GM21390 (cell line): ENCODE measurements at regions not wholly inside any gene's neighbourhood (a gene's known extent, or its start where the extent isn't known, plus 50 kb on each side); places are given as distances from the start of the nearest gene placed in this dataset.

ENCODE experiments used
- ATAC-seq: cut with Tn5 transposase; IDR thresholded peaks from one replicate; pipeline ENCODE4 v1.9.1; 2021; ENCODE audit not compliant: unreplicated experiment

DNA sequence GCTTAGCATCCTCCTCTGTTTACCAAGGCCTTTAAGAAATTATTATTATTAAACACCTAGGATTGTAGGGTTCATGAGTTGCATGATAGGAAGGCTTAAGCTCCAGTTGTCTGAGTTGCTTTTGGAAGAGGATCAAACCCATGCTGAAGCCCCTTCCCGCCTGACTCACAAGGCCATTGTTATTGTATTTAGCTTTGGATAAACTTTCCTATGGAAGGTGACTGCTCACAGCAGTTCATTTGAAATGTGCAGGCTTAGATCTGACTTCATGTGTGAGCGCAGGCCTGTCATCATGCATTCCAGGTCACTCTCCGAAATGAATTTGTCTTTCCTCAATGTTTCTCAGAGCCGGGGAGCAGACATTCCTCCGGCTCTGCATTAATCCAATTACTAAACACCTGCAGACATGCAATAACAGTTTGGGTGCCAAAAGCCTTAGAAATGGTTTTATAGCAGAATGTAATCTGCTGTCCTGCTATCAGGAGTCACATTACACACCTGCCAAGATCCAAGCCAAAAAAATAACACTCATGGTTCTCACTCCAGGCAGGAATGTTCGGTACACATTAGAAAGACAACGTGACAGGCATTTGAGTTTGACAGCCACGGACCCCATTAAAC lies 119.9 kb downstream of the OSR1 start:
- no peak for ATAC-seq

DNA sequence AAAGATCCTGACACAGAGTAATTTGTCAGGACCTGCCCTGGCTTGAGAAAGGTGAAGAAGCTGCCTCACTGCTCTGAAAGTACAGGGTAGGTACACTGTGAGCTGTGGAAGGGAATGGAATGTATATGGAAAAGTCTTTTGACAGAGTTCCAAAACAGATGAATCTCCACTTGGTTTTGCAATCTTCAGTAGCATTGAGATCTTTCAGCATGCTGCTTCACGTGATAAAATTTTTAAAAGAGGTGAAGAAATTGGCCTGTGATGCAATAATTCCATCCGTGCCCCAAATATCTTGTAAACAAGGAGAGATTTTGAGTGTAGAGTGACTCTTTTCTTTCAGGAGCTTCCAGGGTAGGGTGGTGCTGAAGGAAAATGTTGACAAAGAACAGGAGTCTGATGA lies 123.1 kb downstream of the OSR1 start:
- no peak for ATAC-seq

DNA sequence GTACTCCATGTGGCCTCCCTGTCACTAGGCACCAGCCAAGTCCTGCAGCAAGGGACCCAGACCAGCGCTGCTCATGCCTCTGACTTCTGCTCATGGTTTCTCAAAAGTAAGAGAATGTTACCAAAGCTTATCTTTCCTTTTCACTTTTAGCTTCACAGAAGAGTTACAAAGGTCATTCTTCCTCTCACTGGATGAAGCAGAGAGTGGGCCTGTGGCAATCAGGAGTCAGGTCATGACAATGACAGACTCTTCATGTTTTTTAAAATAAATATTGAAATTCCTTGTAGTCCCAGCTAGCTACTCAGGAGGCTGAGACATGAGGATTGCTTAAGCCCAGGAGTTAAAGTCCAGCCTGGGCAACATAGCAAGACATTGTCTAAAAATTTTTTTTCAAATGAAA lies 126.1 kb downstream of the OSR1 start:
- ATAC-seq = no peak

DNA sequence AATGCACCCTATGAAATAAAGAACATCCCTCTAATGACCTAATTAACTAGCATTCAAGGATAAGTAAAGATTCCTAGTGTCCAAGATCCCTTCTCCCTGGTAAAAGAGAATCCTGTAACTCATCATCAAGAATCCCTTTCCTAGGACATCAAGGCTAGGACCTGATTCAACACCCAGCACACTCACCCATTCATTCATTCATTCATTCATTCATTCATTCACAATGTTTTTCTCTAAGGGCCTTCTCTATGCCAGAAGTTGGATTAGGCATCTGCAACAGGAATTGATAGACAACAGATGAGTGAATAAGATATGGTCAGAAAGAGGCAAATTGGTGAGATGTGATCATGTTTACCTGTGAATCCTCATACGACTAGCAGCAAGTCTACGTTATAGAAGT lies 126.8 kb downstream of the OSR1 start:
- ATAC-seq = no peak

DNA sequence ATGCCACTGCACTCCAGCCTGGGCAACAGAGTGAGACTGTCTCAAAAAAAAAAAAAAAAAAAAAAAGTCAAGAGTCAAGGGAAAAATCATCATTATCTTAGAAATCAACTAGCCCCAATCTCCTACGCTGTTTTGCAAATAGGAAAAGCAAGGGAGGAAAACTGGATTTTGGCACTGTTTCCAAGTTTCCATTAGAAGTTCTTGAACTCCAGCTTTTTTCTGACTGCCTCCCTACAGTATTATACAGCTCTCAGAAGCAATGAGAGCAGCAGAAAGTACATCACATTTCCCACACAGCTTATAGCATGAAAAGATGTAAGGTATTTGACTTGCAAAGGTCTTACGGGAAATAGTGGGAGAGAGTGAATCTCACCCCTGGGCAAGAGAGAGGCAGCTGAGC lies 127.8 kb downstream of the OSR1 start:
- ATAC-seq = no peak

DNA sequence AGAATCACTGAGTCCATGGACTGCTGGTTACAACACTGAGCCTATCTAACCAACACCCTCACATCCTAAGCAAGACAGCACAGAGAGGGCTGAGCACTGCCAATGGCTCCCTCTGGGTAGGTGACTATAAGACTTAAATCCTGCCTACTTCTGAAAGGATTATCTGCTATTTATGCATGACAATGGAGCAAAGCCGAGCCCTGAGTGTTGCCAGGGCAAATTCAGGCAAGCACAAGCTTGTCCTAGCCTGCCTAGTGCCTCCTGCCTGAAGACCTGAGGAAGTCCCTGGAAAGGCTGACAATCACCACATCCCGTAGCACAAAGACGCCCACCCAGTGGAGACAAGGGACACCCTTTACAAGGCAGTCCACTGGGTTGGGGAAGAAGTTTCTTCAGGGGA lies 129.7 kb downstream of the OSR1 start:
- ATAC-seq = no peak

DNA sequence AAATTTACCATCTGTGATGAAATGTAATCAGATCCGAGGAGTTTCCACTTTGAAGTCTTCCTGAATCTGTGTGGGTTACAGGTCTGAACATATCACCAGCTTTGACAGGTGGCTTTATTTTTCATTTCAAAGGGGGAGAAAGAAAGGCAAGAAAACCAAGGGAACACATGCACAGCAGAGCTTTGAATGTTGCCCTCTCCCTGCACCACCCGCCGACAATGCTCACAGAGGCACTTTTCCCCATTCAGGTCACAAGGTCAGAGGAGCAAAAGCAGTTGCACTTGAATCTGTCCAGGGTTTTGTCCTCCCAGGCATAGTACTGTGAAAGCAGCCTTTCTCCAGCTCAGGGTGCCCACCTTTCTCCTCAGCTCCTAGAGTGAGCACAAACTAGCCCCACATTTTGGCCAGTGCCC lies 130.2 kb downstream of the OSR1 start:
- ATAC-seq = no peak

DNA sequence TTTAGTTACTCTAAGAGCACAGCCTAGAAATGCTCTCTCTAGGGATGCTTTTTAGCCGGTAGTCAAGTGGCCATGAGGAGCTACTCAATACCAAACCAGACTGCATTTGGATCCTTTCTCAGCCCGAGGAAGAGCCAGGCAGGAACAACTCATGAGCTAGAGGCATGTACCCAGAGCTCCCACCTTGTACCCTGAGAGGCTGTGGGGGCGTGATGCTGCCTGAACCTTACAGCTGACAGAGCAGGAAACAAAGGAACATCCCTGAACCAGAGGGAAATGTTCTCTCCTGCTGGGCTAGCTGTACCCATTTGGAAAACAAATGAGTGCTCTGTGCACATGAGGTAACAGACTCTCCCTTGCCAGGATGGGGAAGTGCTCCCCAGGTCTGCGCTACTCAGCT lies 131.6 kb downstream of the OSR1 start:
- no peak for ATAC-seq

DNA sequence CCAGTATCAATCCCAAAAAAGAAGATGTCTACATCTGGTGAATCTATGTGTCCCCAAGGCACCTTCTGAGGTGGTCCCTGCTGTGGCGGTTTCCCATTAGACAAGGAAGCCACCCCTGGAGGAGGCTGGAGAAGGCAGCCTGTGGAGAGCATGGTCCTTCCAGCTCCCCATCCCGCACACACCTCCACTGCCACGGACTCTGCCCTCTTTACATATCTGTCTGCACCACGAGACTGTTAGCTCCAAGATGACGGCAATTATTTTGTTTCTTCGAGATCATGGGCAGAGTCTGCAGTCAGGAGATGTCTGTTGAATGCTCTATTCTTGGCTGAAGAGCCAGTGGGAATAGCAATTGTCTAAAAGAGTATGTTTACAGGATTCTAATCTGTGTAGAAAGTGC lies 132.0 kb downstream of the OSR1 start:
- no peak for ATAC-seq

DNA sequence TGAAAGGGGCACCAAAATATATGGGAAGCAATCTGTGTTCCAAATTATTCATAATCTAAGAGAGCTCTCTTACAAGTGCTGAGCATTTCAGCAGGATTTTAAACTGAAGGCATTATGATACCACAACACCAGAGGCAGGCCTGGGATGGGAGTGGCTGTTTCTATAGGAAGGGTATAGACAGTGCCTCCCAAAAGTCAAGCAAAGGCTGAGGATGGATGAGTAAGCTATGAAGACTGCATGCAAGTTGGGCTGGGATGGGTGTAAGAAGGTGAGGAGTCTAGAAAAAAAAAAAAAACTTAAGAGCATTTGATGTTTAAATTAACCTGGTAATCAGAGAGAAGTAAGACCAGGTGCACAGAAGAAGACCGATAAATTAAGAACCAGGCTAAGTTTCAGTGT lies 132.5 kb downstream of the OSR1 start:
- no peak for ATAC-seq

DNA sequence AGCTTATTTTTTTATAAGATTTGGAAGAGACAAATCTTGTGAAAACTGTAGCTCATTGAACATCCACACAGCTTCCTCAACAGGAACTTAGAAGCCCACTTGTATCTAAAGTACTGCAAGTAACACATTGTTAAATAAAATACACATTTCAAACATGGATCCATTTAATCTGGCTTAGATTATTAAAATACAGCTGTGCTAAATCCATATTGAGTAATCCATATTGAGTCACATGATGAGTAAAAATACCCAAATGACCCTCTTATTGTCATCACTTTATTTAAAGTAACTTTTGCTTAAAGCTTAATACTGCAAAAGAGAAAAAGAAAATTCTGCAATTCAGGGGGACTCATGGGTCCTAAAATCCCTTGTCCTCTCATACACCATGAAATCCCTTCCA lies 133.3 kb downstream of the OSR1 start:
- ATAC-seq = no peak

DNA sequence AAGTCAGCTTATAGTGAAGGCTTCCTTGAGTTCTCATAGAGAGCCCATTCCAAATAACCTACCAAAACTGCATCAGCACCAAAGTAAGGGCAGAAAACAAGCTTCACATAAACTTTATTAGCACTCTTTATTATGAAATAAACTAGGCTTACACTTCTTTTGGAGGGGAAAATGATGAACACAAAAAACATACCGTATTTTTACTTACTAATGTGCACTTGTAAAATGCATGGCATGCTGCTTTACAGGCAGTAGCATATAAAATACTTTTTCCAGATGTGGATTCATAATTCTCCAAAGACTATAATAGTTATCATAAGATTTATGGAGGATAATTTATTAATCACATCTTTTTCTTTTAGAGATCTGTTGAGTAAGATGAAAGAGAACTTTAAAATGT lies 133.9 kb downstream of the OSR1 start:
- ATAC-seq = no peak

DNA sequence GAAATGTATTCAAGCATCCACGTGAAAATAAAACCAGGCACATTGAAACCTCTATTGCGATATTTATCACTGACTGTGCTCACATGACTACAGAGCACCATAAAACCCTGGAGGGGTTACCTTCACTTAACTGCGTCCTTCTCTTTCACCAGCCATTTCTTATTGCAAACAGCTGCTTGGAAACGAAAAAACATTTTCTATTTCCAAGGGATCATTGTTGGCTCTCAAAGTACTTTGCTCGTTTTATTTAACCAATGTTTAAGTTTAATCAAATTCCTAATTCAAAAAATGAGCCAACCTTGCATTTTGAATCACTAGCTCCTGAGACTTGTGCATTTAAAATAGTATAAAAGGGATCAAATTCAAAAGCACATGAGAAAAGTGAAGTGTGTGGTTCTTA lies 134.4 kb downstream of the OSR1 start:
- no peak for ATAC-seq

DNA sequence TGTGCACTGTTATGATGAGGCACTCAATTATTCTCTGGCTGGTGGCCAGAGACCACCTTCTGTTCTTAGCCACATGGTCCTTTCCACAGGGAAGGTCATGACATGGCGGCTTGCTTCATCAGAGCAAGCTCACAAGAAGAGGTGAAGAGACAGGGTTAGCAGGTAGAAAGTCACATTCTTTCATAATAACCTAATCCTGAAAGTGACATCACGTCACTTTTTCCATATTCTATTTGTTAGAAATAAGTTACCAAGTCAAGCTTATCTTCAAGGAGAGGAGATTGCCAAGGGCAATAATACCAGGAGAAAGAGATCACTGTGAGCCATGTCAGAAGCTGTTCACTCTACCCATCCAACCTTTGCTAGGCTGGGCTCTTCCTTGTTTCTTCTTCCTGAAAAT lies 139.4 kb downstream of the OSR1 start:
- ATAC-seq = no peak

DNA sequence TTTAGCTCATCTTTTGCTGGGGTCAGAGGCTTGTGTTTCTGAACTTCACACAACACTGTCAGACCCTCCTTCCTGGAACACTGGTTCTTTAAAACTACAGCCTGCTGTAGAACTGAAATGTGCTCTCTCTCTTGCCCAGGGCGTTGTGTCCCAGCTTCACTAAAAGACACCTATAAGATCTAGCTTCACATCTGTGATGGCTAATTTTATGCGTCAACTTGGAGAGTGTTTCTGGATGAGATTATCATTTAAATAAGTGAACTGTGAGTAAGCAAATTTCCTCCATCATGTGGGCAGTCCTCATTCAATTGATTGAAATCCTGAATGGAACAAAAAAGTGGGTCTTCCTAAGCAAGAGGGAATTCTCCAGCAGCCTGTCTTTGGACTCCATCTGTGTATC lies 140.3 kb downstream of the OSR1 start:
- no peak for ATAC-seq

DNA sequence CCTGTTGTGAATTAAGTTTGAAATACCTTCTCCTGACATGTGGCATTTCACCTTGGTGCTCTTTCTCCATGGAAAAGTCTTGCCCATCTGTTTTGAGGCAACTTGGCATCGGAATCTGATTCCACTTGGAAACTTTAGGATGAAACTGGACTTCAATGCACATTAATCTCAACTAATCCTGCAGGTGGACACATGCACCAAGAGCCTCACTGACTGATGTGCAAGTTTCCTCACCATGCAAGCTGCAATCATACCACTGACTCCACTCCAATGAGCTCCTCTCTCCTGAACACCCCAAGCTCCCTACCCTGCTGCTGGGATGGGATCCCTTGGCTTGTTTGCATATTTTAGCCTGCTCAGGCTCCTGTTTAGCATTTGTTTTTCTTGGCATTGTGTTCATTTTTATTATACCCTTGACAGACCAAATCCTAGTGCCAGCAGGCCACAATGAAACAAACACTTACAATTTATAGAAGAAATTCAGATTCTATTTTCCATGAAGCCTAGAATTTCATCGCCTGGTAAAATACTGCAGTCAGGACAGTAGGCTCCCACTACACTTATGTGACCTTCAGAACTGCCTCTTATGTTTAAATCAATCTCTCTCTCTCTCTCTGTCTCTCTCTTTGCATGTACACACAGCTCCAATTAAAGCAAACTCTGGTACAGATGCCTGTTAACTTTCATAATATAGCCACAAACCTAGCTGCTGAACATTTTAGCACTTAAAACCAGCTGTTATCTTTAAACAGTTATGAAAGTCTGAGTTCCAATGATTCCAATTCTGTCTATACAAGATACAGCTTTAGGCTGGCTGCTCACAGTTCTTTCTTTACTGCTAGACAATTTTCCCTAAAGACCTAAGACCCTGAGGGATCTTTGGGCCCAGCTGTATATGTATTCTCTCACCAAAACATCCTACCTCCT lies 141.5 kb downstream of the OSR1 start:
- ATAC-seq = no peak

DNA sequence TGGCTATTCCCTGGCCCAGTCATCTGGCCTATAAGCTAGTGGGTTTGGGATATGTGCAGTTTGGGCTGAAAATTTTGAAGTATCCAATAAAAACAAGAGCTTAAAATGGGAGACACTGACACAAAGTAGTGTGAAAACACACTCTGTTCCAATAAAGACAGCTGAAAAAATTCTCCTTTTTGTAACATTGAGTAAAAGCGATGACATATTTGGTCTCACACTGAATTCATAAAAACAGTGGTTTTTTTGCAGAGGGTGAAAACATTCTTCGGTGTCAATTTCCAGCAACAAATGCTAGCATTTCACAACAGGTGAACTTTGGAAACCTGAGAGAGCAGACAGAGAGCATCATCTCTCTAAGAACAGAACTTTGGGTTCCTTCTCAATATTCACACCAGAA lies 142.2 kb downstream of the OSR1 start:
- no peak for ATAC-seq

DNA sequence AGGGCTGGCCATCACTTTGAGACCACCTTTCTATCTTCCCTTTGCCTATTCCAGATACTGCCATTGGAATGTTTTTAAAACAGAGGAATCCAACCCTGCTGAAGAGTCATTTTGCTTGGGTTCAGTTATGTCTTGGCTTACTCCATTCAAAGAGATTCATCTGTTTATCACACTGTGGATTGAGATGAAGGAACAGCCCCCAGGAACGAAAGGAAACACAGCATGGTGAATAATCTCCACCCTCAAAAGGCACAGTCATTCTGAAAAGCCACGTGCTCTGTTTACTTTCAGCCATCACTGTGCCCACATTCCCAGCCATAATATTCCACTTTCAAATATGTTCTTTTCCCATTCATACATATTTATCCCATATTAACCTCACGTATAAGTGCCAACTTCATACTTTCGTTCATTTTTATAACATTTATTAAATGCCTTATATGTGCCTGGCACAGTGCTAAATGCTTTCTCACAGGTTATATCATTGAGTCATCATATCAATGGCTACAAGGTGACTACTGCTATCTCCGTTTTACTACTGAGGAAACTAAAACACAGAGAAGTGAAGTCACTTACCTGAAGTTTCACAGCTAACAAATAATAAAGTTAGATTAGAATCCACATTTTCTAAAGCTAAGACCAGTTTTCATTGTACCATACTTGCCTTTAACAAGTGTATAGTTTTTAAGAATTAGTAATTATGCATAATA lies 143.6 kb downstream of the OSR1 start:
- no peak for ATAC-seq

DNA sequence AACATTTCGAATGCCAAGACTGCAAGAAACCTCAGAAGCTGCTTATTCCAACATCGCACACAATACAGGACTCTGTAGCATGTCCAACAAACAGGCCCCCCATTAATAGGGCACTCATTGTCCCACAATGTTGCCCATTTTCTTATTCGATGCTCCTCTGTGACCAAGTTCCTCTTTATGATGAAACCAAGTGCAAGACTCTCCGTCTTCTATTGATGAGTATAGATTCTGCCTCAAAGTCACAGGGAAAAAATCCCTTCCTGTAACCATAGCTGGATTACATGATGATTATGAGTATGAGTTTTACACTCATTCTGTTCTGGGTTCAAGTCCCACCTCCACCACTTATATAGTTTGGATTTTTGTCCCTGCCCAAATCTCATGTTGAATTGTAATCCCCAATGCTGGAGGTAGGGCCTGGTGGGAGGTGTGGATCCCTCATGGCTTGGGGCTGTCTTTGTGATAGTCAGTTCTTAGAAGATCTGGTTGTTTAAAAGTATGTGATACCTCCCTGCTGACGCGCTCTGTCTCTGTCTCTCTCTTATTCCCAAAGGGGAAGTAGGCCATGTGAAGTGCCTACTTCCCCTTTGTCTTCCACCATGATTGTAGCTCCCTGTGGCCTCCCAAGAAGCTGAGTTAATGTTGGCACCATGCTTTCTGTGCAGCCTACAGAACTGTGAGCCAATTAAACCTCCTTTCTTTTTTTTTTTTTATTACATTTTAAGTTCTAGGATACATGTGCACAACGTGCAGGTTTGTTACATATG lies 148.7 kb downstream of the OSR1 start:
- ATAC-seq = no peak

DNA sequence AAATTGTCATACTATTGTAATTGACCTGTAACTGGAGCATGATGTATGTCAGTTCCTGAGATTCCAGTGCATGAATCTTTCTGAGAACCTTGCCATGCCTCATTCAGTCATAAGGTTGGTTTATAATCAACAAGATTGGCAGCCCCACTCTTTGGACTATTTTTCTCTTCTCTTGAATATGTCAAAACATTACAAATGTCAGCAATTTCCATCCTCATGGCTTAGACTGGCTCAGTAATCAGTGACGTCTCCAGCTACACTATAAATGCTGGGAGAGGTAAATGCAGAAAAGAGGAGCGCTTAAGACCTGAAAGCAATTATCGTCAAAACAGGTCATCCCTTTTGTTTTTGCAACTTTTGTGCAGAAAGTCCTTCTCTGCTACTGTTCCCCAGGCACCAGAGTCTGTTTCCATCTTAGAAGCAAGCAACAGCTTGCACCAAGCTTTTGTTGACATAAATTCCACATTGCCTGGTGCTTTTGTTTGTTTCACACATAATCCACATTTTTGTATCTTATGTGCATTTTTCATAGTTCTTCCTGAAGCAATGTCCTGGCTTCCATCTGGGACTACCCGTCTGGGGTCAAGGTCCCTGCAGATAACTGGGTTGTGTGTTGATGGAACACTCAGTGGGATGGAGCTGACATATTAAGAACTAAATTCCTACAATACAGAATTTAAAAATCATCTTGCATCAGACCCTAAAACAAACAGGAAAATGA lies 149.8 kb downstream of the OSR1 start:
- ATAC-seq = no peak

DNA sequence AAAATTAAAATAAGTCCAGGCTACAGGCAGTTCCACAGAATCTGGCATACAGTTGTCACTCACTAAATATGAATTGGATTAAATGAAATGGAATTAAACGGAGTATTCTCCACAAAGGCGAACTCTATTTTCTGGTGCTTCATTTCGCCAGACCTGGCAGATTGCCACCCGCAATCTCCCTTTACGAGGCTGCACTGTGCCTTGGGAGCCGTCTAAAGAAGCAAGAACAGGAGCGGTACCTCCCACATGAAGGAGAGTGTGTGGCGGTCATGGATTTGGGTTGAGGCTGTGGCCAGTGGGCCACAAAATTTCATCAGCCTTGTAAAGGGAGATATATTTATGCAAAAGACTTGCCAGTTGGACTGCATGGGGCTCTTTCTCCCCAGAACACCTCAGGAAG lies 151.0 kb downstream of the OSR1 start:
- no peak for ATAC-seq
